ENCODE measurements at regions not wholly inside any gene's neighbourhood (a gene's known extent, or its start where the extent isn't known, plus 50 kb on each side); places are given as distances from the start of the nearest gene placed in this dataset.

DNA sequence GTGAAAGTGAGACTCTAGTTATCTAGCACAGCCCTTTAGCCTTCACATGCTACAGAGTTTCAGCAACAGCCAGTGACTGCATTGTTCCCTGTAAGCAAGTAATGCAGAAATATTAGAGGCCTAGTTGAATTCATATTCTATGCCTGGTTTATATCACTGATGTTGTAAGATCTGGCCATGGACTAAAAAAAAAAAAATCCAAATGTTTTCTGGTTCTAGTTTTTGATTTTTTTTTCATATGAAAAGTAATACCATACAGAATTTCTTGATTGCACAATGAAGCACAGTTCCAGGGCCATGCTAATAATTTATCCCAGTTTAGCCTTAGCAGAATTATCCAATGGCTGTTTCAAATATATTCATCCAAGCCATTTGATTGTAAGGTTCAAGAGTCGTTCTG is 341.5 kb upstream of the DDHD1 start:
- no peaks in the 10 kb centered on the region for H3K23me2 ChIP-seq (ENCODE audit: insufficient read length, low read depth, low read length, poor library complexity, severe bottlenecking)
- H3K14ac ChIP-seq (ENCODE audit: insufficient read depth, low read length), result no peak overlapping the region
- no peak overlapping the region for H2BK15ac ChIP-seq (ENCODE audit: low read depth, low read length)
- no peak overlapping the region for H4K8ac ChIP-seq (replicated peaks; ENCODE audit: insufficient read length, low read depth, low read length)
- TF ChIP-seq, protein P1, sequence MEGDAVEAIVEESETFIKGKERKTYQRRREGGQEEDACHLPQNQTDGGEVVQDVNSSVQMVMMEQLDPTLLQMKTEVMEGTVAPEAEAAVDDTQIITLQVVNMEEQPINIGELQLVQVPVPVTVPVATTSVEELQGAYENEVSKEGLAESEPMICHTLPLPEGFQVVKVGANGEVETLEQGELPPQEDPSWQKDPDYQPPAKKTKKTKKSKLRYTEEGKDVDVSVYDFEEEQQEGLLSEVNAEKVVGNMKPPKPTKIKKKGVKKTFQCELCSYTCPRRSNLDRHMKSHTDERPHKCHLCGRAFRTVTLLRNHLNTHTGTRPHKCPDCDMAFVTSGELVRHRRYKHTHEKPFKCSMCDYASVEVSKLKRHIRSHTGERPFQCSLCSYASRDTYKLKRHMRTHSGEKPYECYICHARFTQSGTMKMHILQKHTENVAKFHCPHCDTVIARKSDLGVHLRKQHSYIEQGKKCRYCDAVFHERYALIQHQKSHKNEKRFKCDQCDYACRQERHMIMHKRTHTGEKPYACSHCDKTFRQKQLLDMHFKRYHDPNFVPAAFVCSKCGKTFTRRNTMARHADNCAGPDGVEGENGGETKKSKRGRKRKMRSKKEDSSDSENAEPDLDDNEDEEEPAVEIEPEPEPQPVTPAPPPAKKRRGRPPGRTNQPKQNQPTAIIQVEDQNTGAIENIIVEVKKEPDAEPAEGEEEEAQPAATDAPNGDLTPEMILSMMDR (conservative IDR thresholded peaks at IDR 0.05), result no peak
- H3K4me1 ChIP-seq (ENCODE audit: insufficient read depth, low read length), result peaks cover 4% of the 10 kb centered on the region
- no peak overlapping the region for H2BK12ac ChIP-seq (ENCODE audit: insufficient read length, low read depth, low read length)
- H2AK5ac ChIP-seq (ENCODE audit: insufficient read length, low read length), result no peak overlapping the region
- H3K18ac ChIP-seq (ENCODE audit: insufficient read length, low read depth, low read length), result no peak overlapping the region
- Mint-ChIP-seq H3K27ac (no peak overlapping the region), H3K36me3 (ENCODE audit: insufficient read depth in 1 of 3, low read depth in 3 of 3) (no peaks in the 10 kb centered on the region), H3K4me3 (no peak overlapping the region), H3K27me3 (ENCODE audit: low read depth) (no peaks in the 10 kb centered on the region), H3K9me3 (no peaks in the 10 kb centered on the region), H3K4me1 (peaks cover 12 to 24% of the 10 kb centered on the region in 2 experiments)
- no peaks in the 10 kb centered on the region for H3K9me3 ChIP-seq (ENCODE audit: control insufficient read depth, low read depth, low read length)
- no peak for DNase-seq
- H2BK5ac ChIP-seq (ENCODE audit: insufficient read length, low read length), result no peak overlapping the region
- H4K91ac ChIP-seq (ENCODE audit: insufficient read length, low read depth, low read length), result no peak overlapping the region
- H2BK120ac ChIP-seq (ENCODE audit: low read depth, low read length, poor library complexity, severe bottlenecking), result no peak overlapping the region
- H3K27me3 ChIP-seq (ENCODE audit: insufficient read depth, low read length), result no peaks in the 10 kb centered on the region
- H2BK20ac ChIP-seq (ENCODE audit: low read depth, low read length, poor library complexity, severe bottlenecking), result no peak overlapping the region
- no peaks in the 10 kb centered on the region for H4K20me1 ChIP-seq (ENCODE audit: control insufficient read depth, insufficient read depth, insufficient read length)
- H4K5ac ChIP-seq (ENCODE audit: insufficient read length, low read depth, low read length), result no peak overlapping the region
- no peaks in the 10 kb centered on the region for H3K79me1 ChIP-seq (ENCODE audit: insufficient read depth, low read depth, low read length, poor library complexity, severe bottlenecking)
- no peak overlapping the region for H3K23ac ChIP-seq (ENCODE audit: insufficient read length, low read depth, low read length)
- H2AFZ ChIP-seq (ENCODE audit: low read length), result no peak overlapping the region
- H3K79me2 ChIP-seq (ENCODE audit: insufficient read depth, low read length), result no peaks in the 10 kb centered on the region
- H3T11ph ChIP-seq (ENCODE audit: low read length), result no peak overlapping the region
- no peak overlapping the region for H3K27ac ChIP-seq (ENCODE audit: insufficient read length, low read depth, low read length)
- no peak overlapping the region for H3K4me2 ChIP-seq (ENCODE audit: insufficient read depth, insufficient read length, low read length)
- no peak overlapping the region for H3K56ac ChIP-seq (ENCODE audit: insufficient read length, low read depth, low read length)
- no CpG with 5 or more reads among the region's 1 CpG for WGBS (ENCODE audit: extremely low coverage, insufficient read length, low lambda C conversion rate)
- no peak overlapping the region for H3K4ac ChIP-seq (ENCODE audit: low read depth, low read length)
- H3K9ac ChIP-seq (ENCODE audit: extremely low read depth, insufficient read length, low read length), result no peak overlapping the region
